GM23338 (cell line): ENCODE measurements at regions not wholly inside any gene's neighbourhood (a gene's known extent, or its start where the extent isn't known, plus 50 kb on each side); places are given as distances from the start of the nearest gene placed in this dataset.

ENCODE experiments used
- ATAC-seq: fragments of 200-7000 bp; cut with Tn5 transposase; 3 replicates; pipeline ENCODE4 v1.9.1; 2020
- DNase-seq: peaks from one replicate; pipeline ENCODE4 v3.0.0-alpha.2; 2015; ENCODE audit warnings: low spot score
- H2AFZ ChIP-seq: fragments of 200-600 bp; sonication (generic); 2 replicates; pipeline ENCODE4 v1.8.0; 2016; ENCODE audit warnings: antibody characterized with exemption, mild to moderate bottlenecking, moderate library complexity
- H3F3A ChIP-seq: fragments of 200-600 bp; sonication (generic); replicated peaks from 2 replicates; pipeline ENCODE4 v1.8.0; 2017; ENCODE audit warnings: antibody characterized with exemption, mixed run types, low read depth
- H3K27ac ChIP-seq: fragments of 200-600 bp; sonication (generic); 2 replicates; pipeline ENCODE4 v1.6.1; 2016; ENCODE audit warnings: low read depth
- H3K27me3 ChIP-seq: fragments of 200-600 bp; sonication (generic); 2 replicates; pipeline ENCODE4 v1.8.0; 2016; ENCODE audit warnings: mild to moderate bottlenecking, mixed run types, moderate library complexity; ENCODE audit not compliant: insufficient read depth
- H3K36me3 ChIP-seq: fragments of 200-600 bp; sonication (generic); 2 replicates; pipeline ENCODE4 v1.8.0; 2016; ENCODE audit warnings: mild to moderate bottlenecking; ENCODE audit not compliant: insufficient read depth
- H3K4me1 ChIP-seq: fragments of 200-600 bp; sonication (generic); 2 replicates; pipeline ENCODE4 v1.8.0; 2016; ENCODE audit warnings: mild to moderate bottlenecking, moderate library complexity; ENCODE audit not compliant: insufficient read depth
- H3K4me2 ChIP-seq: fragments of 200-600 bp; sonication (generic); 2 replicates; pipeline ENCODE4 v1.7.1; 2017; ENCODE audit warnings: mixed run types
- H3K4me3 ChIP-seq: fragments of 200-600 bp; sonication (generic); 2 replicates; pipeline ENCODE4 v1.6.1; 2016; ENCODE audit warnings: mixed run types
- H3K79me2 ChIP-seq: fragments of 200-600 bp; sonication (generic); replicated peaks from 2 replicates; pipeline ENCODE4 v1.8.0; 2017; ENCODE audit warnings: mild to moderate bottlenecking; ENCODE audit not compliant: insufficient read depth
- H3K9me2 ChIP-seq: fragments of 200-600 bp; sonication (generic); 2 replicates; pipeline ENCODE4 v1.8.0; 2017; ENCODE audit not compliant: insufficient read depth
- H4K20me1 ChIP-seq: fragments of 200-600 bp; sonication (generic); replicated peaks from 2 replicates; pipeline ENCODE4 v1.8.0; 2017; ENCODE audit warnings: mild to moderate bottlenecking; ENCODE audit not compliant: insufficient read depth
- H3K27ac Mint-ChIP-seq: 2 replicates; pipeline ENCODE4 v1.8.0; 2020; ENCODE audit warnings: inconsistent platforms, mild to moderate bottlenecking, moderate library complexity, mixed read lengths
- H3K27me3 Mint-ChIP-seq: 3 replicates; pipeline ENCODE4 v1.8.0; 2022; ENCODE audit warnings: low read depth, mild to moderate bottlenecking, moderate library complexity, mixed read lengths, inconsistent platforms; ENCODE audit not compliant: insufficient read depth, poor library complexity
- H3K36me3 Mint-ChIP-seq: 3 replicates; pipeline ENCODE4 v1.8.0; 2021; ENCODE audit warnings: low read depth, mild to moderate bottlenecking, inconsistent platforms, moderate library complexity, mixed read lengths
- H3K4me1 Mint-ChIP-seq: 3 replicates; pipeline ENCODE4 v1.8.0; 2020; ENCODE audit warnings: mild to moderate bottlenecking, inconsistent platforms, mixed read lengths
- H3K4me3 Mint-ChIP-seq: 3 replicates; pipeline ENCODE4 v1.8.0; 2021; ENCODE audit warnings: moderate library complexity, mild to moderate bottlenecking, inconsistent platforms, mixed read lengths
- H3K9me3 Mint-ChIP-seq: 3 replicates; pipeline ENCODE4 v1.8.0; 2020; ENCODE audit warnings: moderate library complexity, mild to moderate bottlenecking, inconsistent platforms, mixed read lengths
- EZH2phosphoT487 ChIP-seq: fragments of 200-600 bp; sonication (generic); IDR thresholded peaks from one replicate; pipeline ENCODE4 v1.8.1; 2018; ENCODE audit warnings: antibody characterized with exemption; ENCODE audit not compliant: unreplicated experiment
- JUNB ChIP-seq: IDR thresholded peaks from one replicate; pipeline ENCODE4 v1.6.1; 2016; ENCODE audit warnings: antibody characterized with exemption; ENCODE audit not compliant: unreplicated experiment
- POLR2AphosphoS5 ChIP-seq: IDR thresholded peaks from 2 replicates; pipeline ENCODE4 v1.6.1; 2016; ENCODE audit warnings: antibody characterized with exemption, low read depth
- STAT1 ChIP-seq: IDR thresholded peaks from one replicate; pipeline ENCODE4 v1.6.1; 2016; ENCODE audit warnings: antibody characterized with exemption; ENCODE audit not compliant: unreplicated experiment
- ZNF114 ChIP-seq: fragments of 250-450 bp; sonication (Bioruptor Pico); IDR thresholded peaks from 2 replicates; pipeline ENCODE4 v1.5.0; 2020; ENCODE audit warnings: mild to moderate bottlenecking, moderate library complexity
- TF ChIP-seq, protein P1 (sequence below), 2 experiments: fragments of 200-600 bp in 1 of 2; sonication (generic) in 1 of 2; conservative IDR thresholded peaks; 2 replicates each; pipeline versions ENCODE4 v1.5.1 to v1.6.1; 2016 to 2017; ENCODE audit warnings: antibody characterized with exemption in 2 of 2, low read depth in 2 of 2, mild to moderate bottlenecking in 2 of 2, moderate library complexity in 1 of 2
- TF ChIP-seq, protein P2 (sequence below): IDR thresholded peaks from 2 replicates; pipeline ENCODE4 v1.6.1; 2016; ENCODE audit warnings: antibody characterized with exemption
- TF ChIP-seq, protein P3 (sequence below): fragments of 250-450 bp; sonication (Bioruptor Pico); IDR thresholded peaks from 2 replicates; pipeline ENCODE4 v1.5.0; 2020; ENCODE audit warnings: mild to moderate bottlenecking, moderate library complexity

DNA sequence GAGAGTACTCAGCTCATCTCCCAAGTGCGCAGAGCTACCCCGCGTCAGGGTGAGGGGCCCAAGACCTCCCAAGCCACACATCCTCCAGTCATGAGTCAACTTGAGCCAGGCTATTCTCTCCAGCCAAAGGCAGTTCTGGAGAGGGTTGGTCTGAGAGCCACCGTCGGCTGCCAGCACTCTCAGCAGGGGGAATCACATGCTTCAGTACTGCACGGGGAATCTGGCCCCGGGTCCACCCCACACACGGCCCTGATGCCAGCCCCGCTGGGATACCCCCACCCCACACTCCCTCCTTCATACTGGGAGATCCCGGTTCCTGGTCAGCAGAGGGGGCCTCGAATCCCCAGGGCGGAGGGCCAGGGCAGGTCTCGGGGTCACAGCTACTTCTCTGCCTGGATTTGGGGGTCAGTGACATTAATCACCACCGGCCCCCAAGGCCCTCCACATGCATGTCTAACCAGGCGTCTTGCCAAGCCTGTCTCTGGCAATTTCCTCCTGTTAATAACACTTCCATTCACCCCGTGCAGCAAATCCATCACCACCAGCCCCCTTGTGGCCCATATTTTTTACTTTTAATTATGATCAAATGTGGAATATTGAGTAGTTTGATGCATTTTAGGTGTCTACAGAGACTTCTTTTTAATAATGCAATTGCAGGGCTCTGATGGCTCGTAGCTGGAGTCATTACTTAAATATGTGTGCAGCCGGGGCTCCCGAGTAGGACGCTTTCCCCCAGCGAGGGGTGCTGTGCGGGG lies 102.9 kb upstream of the PPP1R26 start:
- Histone ChIP-seq H4K20me1 (no peaks in the 10 kb centered on the region), H3K4me1 (no peaks in the 10 kb centered on the region), H3K4me3 (no peak overlapping the region), H3K9me2 (no peaks in the 10 kb centered on the region), H3K79me2 (no peaks in the 10 kb centered on the region), H3F3A (no peaks in the 10 kb centered on the region), H2AFZ (no peak overlapping the region), H3K27me3 (no peaks in the 10 kb centered on the region), H3K36me3 (no peaks in the 10 kb centered on the region), H3K27ac (no peak overlapping the region), H3K4me2 (no peak overlapping the region)
- DNase-seq: no peak
- Mint-ChIP-seq H3K27me3 (peaks cover 9% of the 10 kb centered on the region), H3K36me3 (no peaks in the 10 kb centered on the region; the same call in 2 of the 3 replicates), H3K27ac (no peak overlapping the region), H3K4me1 (peaks cover 10% of the 10 kb centered on the region), H3K9me3 (peaks cover 3% of the 10 kb centered on the region; the same call in 1 of the 3 replicates), H3K4me3 (no peak overlapping the region)
- no peak for TF ChIP-seq STAT1
- no peak for TF ChIP-seq JUNB
- TF ChIP-seq, protein P1, sequence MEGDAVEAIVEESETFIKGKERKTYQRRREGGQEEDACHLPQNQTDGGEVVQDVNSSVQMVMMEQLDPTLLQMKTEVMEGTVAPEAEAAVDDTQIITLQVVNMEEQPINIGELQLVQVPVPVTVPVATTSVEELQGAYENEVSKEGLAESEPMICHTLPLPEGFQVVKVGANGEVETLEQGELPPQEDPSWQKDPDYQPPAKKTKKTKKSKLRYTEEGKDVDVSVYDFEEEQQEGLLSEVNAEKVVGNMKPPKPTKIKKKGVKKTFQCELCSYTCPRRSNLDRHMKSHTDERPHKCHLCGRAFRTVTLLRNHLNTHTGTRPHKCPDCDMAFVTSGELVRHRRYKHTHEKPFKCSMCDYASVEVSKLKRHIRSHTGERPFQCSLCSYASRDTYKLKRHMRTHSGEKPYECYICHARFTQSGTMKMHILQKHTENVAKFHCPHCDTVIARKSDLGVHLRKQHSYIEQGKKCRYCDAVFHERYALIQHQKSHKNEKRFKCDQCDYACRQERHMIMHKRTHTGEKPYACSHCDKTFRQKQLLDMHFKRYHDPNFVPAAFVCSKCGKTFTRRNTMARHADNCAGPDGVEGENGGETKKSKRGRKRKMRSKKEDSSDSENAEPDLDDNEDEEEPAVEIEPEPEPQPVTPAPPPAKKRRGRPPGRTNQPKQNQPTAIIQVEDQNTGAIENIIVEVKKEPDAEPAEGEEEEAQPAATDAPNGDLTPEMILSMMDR (conservative IDR thresholded peaks at IDR 0.05; ENCODE audit: low read depth in 2 of 2): no peak
- no peak for TF ChIP-seq POLR2AphosphoS5
- TF ChIP-seq, protein P2, sequence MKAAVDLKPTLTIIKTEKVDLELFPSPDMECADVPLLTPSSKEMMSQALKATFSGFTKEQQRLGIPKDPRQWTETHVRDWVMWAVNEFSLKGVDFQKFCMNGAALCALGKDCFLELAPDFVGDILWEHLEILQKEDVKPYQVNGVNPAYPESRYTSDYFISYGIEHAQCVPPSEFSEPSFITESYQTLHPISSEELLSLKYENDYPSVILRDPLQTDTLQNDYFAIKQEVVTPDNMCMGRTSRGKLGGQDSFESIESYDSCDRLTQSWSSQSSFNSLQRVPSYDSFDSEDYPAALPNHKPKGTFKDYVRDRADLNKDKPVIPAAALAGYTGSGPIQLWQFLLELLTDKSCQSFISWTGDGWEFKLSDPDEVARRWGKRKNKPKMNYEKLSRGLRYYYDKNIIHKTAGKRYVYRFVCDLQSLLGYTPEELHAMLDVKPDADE: no peak
- TF ChIP-seq, protein P3, sequence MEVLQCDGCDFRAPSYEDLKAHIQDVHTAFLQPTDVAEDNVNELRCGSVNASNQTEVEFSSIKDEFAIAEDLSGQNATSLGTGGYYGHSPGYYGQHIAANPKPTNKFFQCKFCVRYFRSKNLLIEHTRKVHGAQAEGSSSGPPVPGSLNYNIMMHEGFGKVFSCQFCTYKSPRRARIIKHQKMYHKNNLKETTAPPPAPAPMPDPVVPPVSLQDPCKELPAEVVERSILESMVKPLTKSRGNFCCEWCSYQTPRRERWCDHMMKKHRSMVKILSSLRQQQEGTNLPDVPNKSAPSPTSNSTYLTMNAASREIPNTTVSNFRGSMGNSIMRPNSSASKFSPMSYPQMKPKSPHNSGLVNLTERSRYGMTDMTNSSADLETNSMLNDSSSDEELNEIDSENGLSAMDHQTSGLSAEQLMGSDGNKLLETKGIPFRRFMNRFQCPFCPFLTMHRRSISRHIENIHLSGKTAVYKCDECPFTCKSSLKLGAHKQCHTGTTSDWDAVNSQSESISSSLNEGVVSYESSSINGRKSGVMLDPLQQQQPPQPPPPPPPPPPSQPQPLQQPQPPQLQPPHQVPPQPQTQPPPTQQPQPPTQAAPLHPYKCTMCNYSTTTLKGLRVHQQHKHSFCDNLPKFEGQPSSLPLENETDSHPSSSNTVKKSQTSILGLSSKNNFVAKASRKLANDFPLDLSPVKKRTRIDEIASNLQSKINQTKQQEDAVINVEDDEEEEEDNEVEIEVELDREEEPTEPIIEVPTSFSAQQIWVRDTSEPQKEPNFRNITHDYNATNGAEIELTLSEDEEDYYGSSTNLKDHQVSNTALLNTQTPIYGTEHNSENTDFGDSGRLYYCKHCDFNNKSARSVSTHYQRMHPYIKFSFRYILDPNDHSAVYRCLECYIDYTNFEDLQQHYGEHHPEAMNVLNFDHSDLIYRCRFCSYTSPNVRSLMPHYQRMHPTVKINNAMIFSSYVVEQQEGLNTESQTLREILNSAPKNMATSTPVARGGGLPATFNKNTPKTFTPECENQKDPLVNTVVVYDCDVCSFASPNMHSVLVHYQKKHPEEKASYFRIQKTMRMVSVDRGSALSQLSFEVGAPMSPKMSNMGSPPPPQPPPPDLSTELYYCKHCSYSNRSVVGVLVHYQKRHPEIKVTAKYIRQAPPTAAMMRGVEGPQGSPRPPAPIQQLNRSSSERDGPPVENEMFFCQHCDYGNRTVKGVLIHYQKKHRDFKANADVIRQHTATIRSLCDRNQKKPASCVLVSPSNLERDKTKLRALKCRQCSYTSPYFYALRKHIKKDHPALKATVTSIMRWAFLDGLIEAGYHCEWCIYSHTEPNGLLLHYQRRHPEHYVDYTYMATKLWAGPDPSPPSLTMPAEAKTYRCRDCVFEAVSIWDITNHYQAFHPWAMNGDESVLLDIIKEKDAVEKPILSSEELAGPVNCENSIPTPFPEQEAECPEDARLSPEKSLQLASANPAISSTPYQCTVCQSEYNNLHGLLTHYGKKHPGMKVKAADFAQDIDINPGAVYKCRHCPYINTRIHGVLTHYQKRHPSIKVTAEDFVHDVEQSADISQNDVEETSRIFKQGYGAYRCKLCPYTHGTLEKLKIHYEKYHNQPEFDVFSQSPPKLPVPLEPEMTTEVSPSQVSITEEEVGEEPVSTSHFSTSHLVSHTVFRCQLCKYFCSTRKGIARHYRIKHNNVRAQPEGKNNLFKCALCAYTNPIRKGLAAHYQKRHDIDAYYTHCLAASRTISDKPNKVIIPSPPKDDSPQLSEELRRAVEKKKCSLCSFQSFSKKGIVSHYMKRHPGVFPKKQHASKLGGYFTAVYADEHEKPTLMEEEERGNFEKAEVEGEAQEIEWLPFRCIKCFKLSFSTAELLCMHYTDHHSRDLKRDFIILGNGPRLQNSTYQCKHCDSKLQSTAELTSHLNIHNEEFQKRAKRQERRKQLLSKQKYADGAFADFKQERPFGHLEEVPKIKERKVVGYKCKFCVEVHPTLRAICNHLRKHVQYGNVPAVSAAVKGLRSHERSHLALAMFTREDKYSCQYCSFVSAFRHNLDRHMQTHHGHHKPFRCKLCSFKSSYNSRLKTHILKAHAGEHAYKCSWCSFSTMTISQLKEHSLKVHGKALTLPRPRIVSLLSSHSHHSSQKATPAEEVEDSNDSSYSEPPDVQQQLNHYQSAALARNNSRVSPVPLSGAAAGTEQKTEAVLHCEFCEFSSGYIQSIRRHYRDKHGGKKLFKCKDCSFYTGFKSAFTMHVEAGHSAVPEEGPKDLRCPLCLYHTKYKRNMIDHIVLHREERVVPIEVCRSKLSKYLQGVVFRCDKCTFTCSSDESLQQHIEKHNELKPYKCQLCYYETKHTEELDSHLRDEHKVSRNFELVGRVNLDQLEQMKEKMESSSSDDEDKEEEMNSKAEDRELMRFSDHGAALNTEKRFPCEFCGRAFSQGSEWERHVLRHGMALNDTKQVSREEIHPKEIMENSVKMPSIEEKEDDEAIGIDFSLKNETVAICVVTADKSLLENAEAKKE (CRISPR knock-in tag): no peak
- TF ChIP-seq EZH2phosphoT487: no peak
- no peak for TF ChIP-seq ZNF114 (CRISPR knock-in tag)
- no peak for ATAC-seq
